Fibroblast of skin of back (primary cell): ENCODE measurements at regions not wholly inside any gene's neighbourhood (a gene's known extent, or its start where the extent isn't known, plus 50 kb on each side); places are given as distances from the start of the nearest gene placed in this dataset.

Experiments
- DNase-seq: peaks from one replicate; pipeline ENCODE4 v3.0.0-alpha.2; 2013

GRCh38 chr5:159826351-159827214, 89.7 kb upstream of the ADRA1B start:
- DNase-seq = peak; percentile 67

GRCh38 chr5:159827861-159828260, 88.4 kb upstream of the ADRA1B start:
- DNase-seq = no peak

GRCh38 chr5:159832073-159832472, 84.2 kb upstream of the ADRA1B start:
- no peak for DNase-seq

GRCh38 chr5:159833088-159833487, 83.2 kb upstream of the ADRA1B start:
- DNase-seq = no peak

GRCh38 chr5:159833846-159834245, 82.4 kb upstream of the ADRA1B start:
- no peak for DNase-seq

- DNase-seq = no peak
Observed at GRCh38 chr5:159835548-159835947, 80.7 kb upstream of the ADRA1B start.

GRCh38 chr5:159836691-159837090, 79.6 kb upstream of the ADRA1B start:
- DNase-seq = no peak

GRCh38 chr5:159837860-159838259, 78.4 kb upstream of the ADRA1B start:
- no peak for DNase-seq

GRCh38 chr5:159838551-159839222, 77.6 kb upstream of the ADRA1B start:
- DNase-seq = no peak

GRCh38 chr5:159844267-159845121, 71.8 kb upstream of the ADRA1B start:
- no peak for DNase-seq

- peak; percentile 80 for DNase-seq
Observed at GRCh38 chr5:159849437-159850083, 66.7 kb upstream of the ADRA1B start.

- DNase-seq = no peak
Observed at GRCh38 chr5:159850160-159850559, 66.1 kb upstream of the ADRA1B start.

- DNase-seq = peak; percentile 29
Observed at GRCh38 chr5:159851053-159851452, 65.2 kb upstream of the ADRA1B start.

GRCh38 chr5:159854916-159855315, 61.4 kb upstream of the ADRA1B start:
- DNase-seq = peak; percentile 43

GRCh38 chr5:159855476-159856191, 60.6 kb upstream of the ADRA1B start:
- DNase-seq = no peak

- DNase-seq = no peak
Observed at GRCh38 chr5:159858871-159859270, 57.4 kb upstream of the ADRA1B start.

- DNase-seq = no peak
Observed at GRCh38 chr5:159861086-159861485, 55.2 kb upstream of the ADRA1B start.

- peak; percentile 23 for DNase-seq
Observed at GRCh38 chr5:159864885-159865691, 51.2 kb upstream of the ADRA1B start.

GRCh38 chr5:159866093-159866492, 50.2 kb upstream of the ADRA1B start:
- no peak for DNase-seq
